ENCODE measurements at regions not wholly inside any gene's neighbourhood (a gene's known extent, or its start where the extent isn't known, plus 50 kb on each side); places are given as distances from the start of the nearest gene placed in this dataset.
"Not testable (repeated sequence)": the region's sequence is repeated elsewhere in the genome, so short reads cannot be mapped to it uniquely, and the experiment has no call there.

- intact Hi-C loops (cut with micrococcal nuclease); DNase-seq; H3K9me3 Mint-ChIP-seq; H3K4me1 ChIP-seq (ENCODE audit: control insufficient read depth in 2 of 2, insufficient read depth in 2 of 2, low read length in 2 of 2); H3K36me3 Mint-ChIP-seq; H3K4me1 Mint-ChIP-seq; H3K9me3 ChIP-seq (ENCODE audit: control insufficient read depth in 2 of 3, low read length in 3 of 3); H3K27ac Mint-ChIP-seq; H3K4me3 Mint-ChIP-seq; H3K27me3 Mint-ChIP-seq; H3K27me3 ChIP-seq (ENCODE audit: control insufficient read depth in 2 of 2, insufficient read depth in 2 of 2, low read length in 2 of 2); ATAC-seq; CTCF ChIA-PET; H3K36me3 ChIP-seq (ENCODE audit: control insufficient read depth in 2 of 3, insufficient read depth in 3 of 3, low read length in 3 of 3); H3K27ac ChIP-seq (ENCODE audit: low read depth, low read length); H3K4me3 ChIP-seq (ENCODE audit: low read length); POLR2A ChIA-PET: not testable (repeated sequence)
Measured at GRCh38 chr3:110331562-110331961, 740.1 kb upstream of the NECTIN3 start.

GRCh38 chr3:110332629-110333028 lies 739.0 kb upstream of the NECTIN3 start:
- ChIA-PET POLR2A (no interaction called here), CTCF (no interaction called here)
- H3K27ac Mint-ChIP-seq: no peak overlapping the region
- H3K4me3 Mint-ChIP-seq: no peak overlapping the region
- Histone ChIP-seq H3K9me3 (ENCODE audit: control insufficient read depth in 2 of 3, low read length in 3 of 3) (no peaks in the 10 kb centered on the region), H3K27ac (ENCODE audit: low read depth, low read length) (no peak overlapping the region), H3K4me1 (ENCODE audit: control insufficient read depth in 2 of 2, insufficient read depth in 2 of 2, low read length in 2 of 2) (no peaks in the 10 kb centered on the region), H3K27me3 (ENCODE audit: control insufficient read depth in 2 of 2, insufficient read depth in 2 of 2, low read length in 2 of 2) (no peaks in the 10 kb centered on the region), H3K36me3 (ENCODE audit: control insufficient read depth in 2 of 3, insufficient read depth in 3 of 3, low read length in 3 of 3) (no peaks in the 10 kb centered on the region), H3K4me3 (ENCODE audit: low read length) (no peak overlapping the region)
- intact Hi-C loops (cut with micrococcal nuclease): no loop called here
- peaks cover 0 to 7% (median 0%) of the 10 kb centered on the region in 11 donors for H3K9me3 Mint-ChIP-seq
- no peak for ATAC-seq
- H3K36me3 Mint-ChIP-seq: no peaks in the 10 kb centered on the region
- H3K4me1 Mint-ChIP-seq: no peaks in the 10 kb centered on the region
- DNase-seq: no peak
- peaks cover 0 to 10% (median 6%) of the 10 kb centered on the region in 5 donors for H3K27me3 Mint-ChIP-seq

- Mint-ChIP-seq H3K4me3 (no peak overlapping the region), H3K27me3 (peaks cover 0 to 12% (median 2%) of the 10 kb centered on the region in 5 donors), H3K36me3 (no peaks in the 10 kb centered on the region), H3K4me1 (peaks cover 0 to 7% (median 0%) of the 10 kb centered on the region in 7 donors), H3K9me3 (peaks cover 0 to 9% (median 2%) of the 10 kb centered on the region in 11 donors), H3K27ac (no peak overlapping the region)
- Histone ChIP-seq H3K36me3 (ENCODE audit: control insufficient read depth in 2 of 3, insufficient read depth in 3 of 3, low read length in 3 of 3) (no peaks in the 10 kb centered on the region), H3K4me3 (ENCODE audit: low read length) (no peak overlapping the region), H3K27ac (ENCODE audit: low read depth, low read length) (no peak overlapping the region), H3K4me1 (ENCODE audit: control insufficient read depth in 2 of 2, insufficient read depth in 2 of 2, low read length in 2 of 2) (no peaks in the 10 kb centered on the region), H3K27me3 (ENCODE audit: control insufficient read depth in 2 of 2, insufficient read depth in 2 of 2, low read length in 2 of 2) (no peaks in the 10 kb centered on the region), H3K9me3 (ENCODE audit: control insufficient read depth in 2 of 3, low read length in 3 of 3) (no peaks in the 10 kb centered on the region)
- CTCF ChIA-PET: no interaction called here
- no peak for DNase-seq
- POLR2A ChIA-PET: no interaction called here
- intact Hi-C loops (cut with micrococcal nuclease): no loop called here
- ATAC-seq: no peak
Measured at GRCh38 chr3:110341047-110341446, 730.6 kb upstream of the NECTIN3 start.

DNA sequence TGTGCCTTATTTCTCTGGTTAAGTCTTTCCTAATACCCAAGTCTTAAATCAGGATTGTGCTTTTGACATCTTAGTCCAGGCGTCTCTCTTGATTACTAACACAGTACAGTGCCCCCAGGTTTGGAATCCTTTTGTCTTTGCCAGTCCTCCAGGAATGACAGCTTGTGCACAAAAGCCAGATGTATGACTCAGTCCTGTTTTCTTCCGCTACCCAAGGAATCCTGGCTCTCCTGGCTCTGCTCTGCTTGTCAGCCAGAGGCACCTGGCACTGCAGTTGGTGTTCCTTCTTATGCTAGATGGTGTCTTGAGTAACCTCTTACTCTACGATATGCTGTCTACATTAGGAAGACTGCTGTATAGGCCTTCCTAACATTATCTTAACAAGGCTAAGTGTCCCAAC lies 728.2 kb upstream of the NECTIN3 start:
- H3K27ac Mint-ChIP-seq: no peak overlapping the region
- no peak for ATAC-seq
- no peaks in the 10 kb centered on the region for H3K36me3 ChIP-seq (ENCODE audit: control insufficient read depth in 2 of 3, insufficient read depth in 3 of 3, low read length in 3 of 3)
- no peaks in the 10 kb centered on the region for H3K27me3 ChIP-seq (ENCODE audit: control insufficient read depth in 2 of 2, insufficient read depth in 2 of 2, low read length in 2 of 2)
- ChIA-PET CTCF (no interaction called here), POLR2A (no interaction called here)
- no peaks in the 10 kb centered on the region for H3K9me3 ChIP-seq (ENCODE audit: control insufficient read depth in 2 of 3, low read length in 3 of 3)
- DNase-seq: no peak
- H3K4me1 Mint-ChIP-seq: peaks cover 0 to 7% (median 0%) of the 10 kb centered on the region in 7 donors
- no peak overlapping the region for H3K4me3 Mint-ChIP-seq
- no peaks in the 10 kb centered on the region for H3K4me1 ChIP-seq (ENCODE audit: control insufficient read depth in 2 of 2, insufficient read depth in 2 of 2, low read length in 2 of 2)
- intact Hi-C loops (cut with micrococcal nuclease): no loop called here
- H3K4me3 ChIP-seq (ENCODE audit: low read length): no peak overlapping the region
- peaks cover 0 to 2% (median 0%) of the 10 kb centered on the region in 11 donors for H3K9me3 Mint-ChIP-seq
- H3K27ac ChIP-seq (ENCODE audit: low read depth, low read length): no peak overlapping the region
- H3K27me3 Mint-ChIP-seq: peaks cover 0 to 9% (median 0%) of the 10 kb centered on the region in 5 donors
- no peaks in the 10 kb centered on the region for H3K36me3 Mint-ChIP-seq

- Histone ChIP-seq H3K27me3 (ENCODE audit: control insufficient read depth in 2 of 2, insufficient read depth in 2 of 2, low read length in 2 of 2) (no peaks in the 10 kb centered on the region), H3K4me3 (ENCODE audit: low read length) (no peak overlapping the region), H3K36me3 (ENCODE audit: control insufficient read depth in 2 of 3, insufficient read depth in 3 of 3, low read length in 3 of 3) (no peaks in the 10 kb centered on the region), H3K4me1 (ENCODE audit: control insufficient read depth in 2 of 2, insufficient read depth in 2 of 2, low read length in 2 of 2) (no peaks in the 10 kb centered on the region), H3K9me3 (ENCODE audit: control insufficient read depth in 2 of 3, low read length in 3 of 3) (no peaks in the 10 kb centered on the region), H3K27ac (ENCODE audit: low read depth, low read length) (no peak overlapping the region)
- no peak overlapping the region for H3K27ac Mint-ChIP-seq
- CTCF ChIA-PET: no interaction called here
- no peaks in the 10 kb centered on the region for H3K36me3 Mint-ChIP-seq
- peaks cover 0 to 2% (median 0%) of the 10 kb centered on the region in 11 donors for H3K9me3 Mint-ChIP-seq
- H3K4me3 Mint-ChIP-seq: no peak overlapping the region
- intact Hi-C loops (cut with micrococcal nuclease): no loop called here
- no peak for ATAC-seq
- H3K27me3 Mint-ChIP-seq: peaks cover 0 to 6% (median 0%) of the 10 kb centered on the region in 5 donors
- POLR2A ChIA-PET: no interaction called here
- H3K4me1 Mint-ChIP-seq: peaks cover 0 to 7% (median 0%) of the 10 kb centered on the region in 7 donors
- no peak for DNase-seq
Measured at GRCh38 chr3:110343945-110344344, 727.7 kb upstream of the NECTIN3 start.

- Mint-ChIP-seq H3K27me3 (peaks cover 0 to 5% (median 0%) of the 10 kb centered on the region in 5 donors), H3K4me1 (peaks cover 0 to 7% (median 0%) of the 10 kb centered on the region in 7 donors), H3K27ac (no peak overlapping the region), H3K4me3 (no peak overlapping the region), H3K9me3 (peaks cover 0 to 2% (median 0%) of the 10 kb centered on the region in 11 donors), H3K36me3 (no peaks in the 10 kb centered on the region)
- no peaks in the 10 kb centered on the region for H3K36me3 ChIP-seq (ENCODE audit: control insufficient read depth in 2 of 3, insufficient read depth in 3 of 3, low read length in 3 of 3)
- intact Hi-C loops (cut with micrococcal nuclease): no loop called here
- H3K4me1 ChIP-seq (ENCODE audit: control insufficient read depth in 2 of 2, insufficient read depth in 2 of 2, low read length in 2 of 2): no peaks in the 10 kb centered on the region
- no peaks in the 10 kb centered on the region for H3K9me3 ChIP-seq (ENCODE audit: control insufficient read depth in 2 of 3, low read length in 3 of 3)
- POLR2A ChIA-PET: no interaction called here
- CTCF ChIA-PET: no interaction called here
- no peaks in the 10 kb centered on the region for H3K27me3 ChIP-seq (ENCODE audit: control insufficient read depth in 2 of 2, insufficient read depth in 2 of 2, low read length in 2 of 2)
- no peak overlapping the region for H3K27ac ChIP-seq (ENCODE audit: low read depth, low read length)
- DNase-seq (no peak), ATAC-seq (no peak)
- H3K4me3 ChIP-seq (ENCODE audit: low read length): no peak overlapping the region
Measured at GRCh38 chr3:110344487-110344886, 727.1 kb upstream of the NECTIN3 start.

GRCh38 chr3:110344897-110345767 lies 726.5 kb upstream of the NECTIN3 start:
- no peak for DNase-seq
- H3K27ac Mint-ChIP-seq: no peak overlapping the region
- Histone ChIP-seq H3K27ac (ENCODE audit: low read depth, low read length) (no peak overlapping the region), H3K4me3 (ENCODE audit: low read length) (no peak overlapping the region), H3K4me1 (ENCODE audit: control insufficient read depth in 2 of 2, insufficient read depth in 2 of 2, low read length in 2 of 2) (no peaks in the 10 kb centered on the region), H3K27me3 (ENCODE audit: control insufficient read depth in 2 of 2, insufficient read depth in 2 of 2, low read length in 2 of 2) (no peaks in the 10 kb centered on the region), H3K9me3 (ENCODE audit: control insufficient read depth in 2 of 3, low read length in 3 of 3) (no peaks in the 10 kb centered on the region), H3K36me3 (ENCODE audit: control insufficient read depth in 2 of 3, insufficient read depth in 3 of 3, low read length in 3 of 3) (no peaks in the 10 kb centered on the region)
- no peak for ATAC-seq
- ChIA-PET CTCF (no interaction called here), POLR2A (no interaction called here)
- no peak overlapping the region for H3K4me3 Mint-ChIP-seq
- intact Hi-C loops (cut with micrococcal nuclease): no loop called here
- peaks cover 0 to 5% (median 0%) of the 10 kb centered on the region in 5 donors for H3K27me3 Mint-ChIP-seq
- no peaks in the 10 kb centered on the region for H3K36me3 Mint-ChIP-seq
- peaks cover 0 to 7% (median 0%) of the 10 kb centered on the region in 7 donors for H3K4me1 Mint-ChIP-seq
- H3K9me3 Mint-ChIP-seq: peaks cover 0 to 2% (median 0%) of the 10 kb centered on the region in 11 donors

Measured in naive thymus-derived CD4-positive, alpha-beta T cell (primary cell).